ENCODE measurements at regions not wholly inside any gene's neighbourhood (a gene's known extent, or its start where the extent isn't known, plus 50 kb on each side); places are given as distances from the start of the nearest gene placed in this dataset.

GRCh38 chr10:28382525-28383269, 79.8 kb upstream of the MPP7 start:
- TF ChIP-seq CTCF (IDR thresholded peaks at IDR 0.05) = no peak

DNA sequence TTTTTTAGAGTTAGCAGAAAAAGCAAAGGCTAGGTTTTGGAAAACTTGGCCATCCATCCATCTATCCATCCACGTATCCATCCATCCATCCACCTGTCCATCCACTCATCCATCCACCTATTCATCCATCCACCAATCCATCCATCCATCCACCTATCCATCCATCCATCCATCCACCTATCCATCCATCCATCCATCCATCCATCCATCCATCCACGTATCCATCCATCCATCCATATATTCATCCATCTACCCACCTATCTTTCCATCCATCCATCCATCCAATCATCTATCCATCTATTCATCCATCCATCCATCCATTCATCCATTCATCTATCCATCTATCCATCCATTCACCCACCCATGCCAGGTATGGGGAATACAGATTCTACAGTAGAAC, 81.7 kb upstream of the MPP7 start:
- TF ChIP-seq CTCF (IDR thresholded peaks at IDR 0.05) = no peak

GRCh38 chr10:28385748-28386502, 83.1 kb upstream of the MPP7 start:
- TF ChIP-seq CTCF (IDR thresholded peaks at IDR 0.05) = no peak

- TF ChIP-seq CTCF (IDR thresholded peaks at IDR 0.05) = no peak
These were observed 83.6 kb upstream of the MPP7 start for GRCh38 chr10:28386503-28386868.

DNA sequence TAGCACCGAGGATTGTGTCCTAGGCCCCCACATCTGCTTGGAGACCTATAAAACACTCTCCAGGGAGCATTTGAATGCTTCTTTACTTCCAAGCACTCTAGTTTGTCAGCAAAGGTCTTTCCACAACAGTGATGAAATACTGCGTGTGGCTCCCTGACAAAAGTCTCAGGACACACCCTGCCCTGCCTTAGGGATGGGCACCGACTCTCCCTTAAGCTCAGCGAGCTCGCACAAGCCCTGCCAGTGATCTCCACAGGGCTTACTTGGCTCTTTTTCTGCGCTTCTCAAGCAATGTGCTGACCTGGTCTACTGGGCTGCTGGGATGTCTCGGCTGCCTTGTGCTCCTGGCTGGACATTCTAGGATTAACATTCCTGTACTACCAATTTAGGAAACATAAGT, 84.3 kb upstream of the MPP7 start:
- no peak for TF ChIP-seq CTCF (IDR thresholded peaks at IDR 0.05)

DNA sequence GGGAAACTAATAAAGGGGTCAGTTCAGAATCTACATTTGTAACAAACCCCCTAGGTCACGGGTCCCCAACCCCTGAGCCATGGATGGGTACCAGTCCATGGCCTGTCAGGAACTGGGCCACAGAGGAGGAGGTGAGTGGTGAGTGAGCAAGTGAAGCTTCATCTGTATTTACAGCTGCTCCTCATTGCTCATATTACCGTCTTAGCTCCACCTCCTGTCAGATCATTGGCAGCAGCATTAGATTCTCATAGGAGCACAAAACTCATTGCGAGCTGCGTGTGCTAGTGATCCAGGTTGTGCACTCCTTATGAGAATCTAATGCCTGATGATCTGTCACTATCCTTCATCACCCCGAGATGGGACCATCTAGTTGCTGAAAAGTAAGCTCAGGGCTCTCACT, 88.4 kb upstream of the MPP7 start:
- TF ChIP-seq CTCF (IDR thresholded peaks at IDR 0.05) = no peak

GRCh38 chr10:28393956-28394568, 91.2 kb upstream of the MPP7 start:
- TF ChIP-seq CTCF (IDR thresholded peaks at IDR 0.05) = peak; percentile 96

All from LNCAP (cell line).